ENCODE measurements at regions not wholly inside any gene's neighbourhood (a gene's known extent, or its start where the extent isn't known, plus 50 kb on each side); places are given as distances from the start of the nearest gene placed in this dataset.

DNA sequence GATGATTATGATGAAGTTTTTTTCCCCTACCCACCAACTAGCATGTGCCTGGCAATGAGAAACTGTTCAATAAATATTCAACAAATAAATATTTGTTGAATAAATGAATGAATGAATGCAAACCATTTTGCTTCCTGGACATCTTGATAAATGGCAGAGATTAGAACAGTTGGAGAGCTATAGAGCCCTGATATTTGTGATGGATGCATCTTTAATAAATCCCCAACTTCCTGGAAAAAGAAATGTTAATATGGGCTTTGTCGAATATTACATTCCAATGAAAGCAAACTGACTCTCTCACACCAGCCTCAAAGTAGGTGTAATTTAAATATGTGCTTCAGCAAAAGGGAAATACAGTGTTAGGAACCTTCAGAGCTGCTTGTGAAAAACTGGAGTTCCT is 419.7 kb downstream of the MID1IP1 start:
- H3K4me3 ChIP-seq, result no peak overlapping the region
- H3K27me3 ChIP-seq (replicated peaks), result no peaks in the 10 kb centered on the region
- no peak overlapping the region for H3K27ac ChIP-seq

DNA sequence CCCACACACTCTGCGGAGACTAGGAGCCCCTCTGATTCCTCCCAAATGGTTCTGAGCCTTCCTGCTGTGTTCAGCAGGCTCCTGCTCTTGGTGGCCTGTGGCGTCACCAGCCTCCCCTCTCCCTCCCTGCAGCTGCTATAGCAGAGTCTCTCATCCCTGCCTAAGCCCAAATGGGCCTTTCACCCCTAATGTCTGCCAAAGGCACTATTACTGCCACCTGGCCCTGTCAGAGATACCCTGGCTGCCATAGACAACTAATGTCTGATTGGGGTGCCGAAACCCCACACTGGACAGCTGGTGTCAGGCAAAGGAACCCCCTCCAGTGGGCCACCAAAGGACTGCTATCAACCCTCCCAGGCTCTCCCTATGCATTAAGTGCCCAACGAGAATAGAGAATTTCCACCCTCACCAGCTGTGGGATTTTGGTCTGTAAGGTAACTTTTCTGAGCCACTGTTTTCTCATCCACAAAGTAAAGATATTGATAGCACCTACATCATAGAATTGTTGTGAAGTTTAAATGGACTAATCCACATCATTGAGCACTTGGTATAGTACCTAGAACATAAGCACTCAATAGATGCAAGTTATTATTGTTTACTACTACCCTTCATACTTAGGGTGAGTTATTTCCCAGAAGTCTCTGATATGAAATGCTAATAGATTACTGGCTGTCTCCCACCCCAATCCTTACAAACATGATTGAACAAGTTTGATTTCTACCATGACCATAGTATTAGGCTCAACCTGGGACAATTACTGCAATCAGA is 421.3 kb downstream of the MID1IP1 start:
- DNase-seq (ENCODE audit: low read depth in 1 of 2, low spot score in 2 of 2), result no peak
- H3K4me3 ChIP-seq, result no peak overlapping the region
- no peak overlapping the region for H3K27ac ChIP-seq

More for the DNA sequence above, 419.7 kb downstream of the MID1IP1 start:
- H3K36me3 ChIP-seq, result no peaks in the 10 kb centered on the region
- no peaks in the 10 kb centered on the region for H3K4me1 ChIP-seq (replicated peaks)
- no peak for DNase-seq (ENCODE audit: low read depth in 1 of 2, low spot score in 2 of 2)
- H3K9me3 ChIP-seq (replicated peaks), result no peaks in the 10 kb centered on the region

DNA sequence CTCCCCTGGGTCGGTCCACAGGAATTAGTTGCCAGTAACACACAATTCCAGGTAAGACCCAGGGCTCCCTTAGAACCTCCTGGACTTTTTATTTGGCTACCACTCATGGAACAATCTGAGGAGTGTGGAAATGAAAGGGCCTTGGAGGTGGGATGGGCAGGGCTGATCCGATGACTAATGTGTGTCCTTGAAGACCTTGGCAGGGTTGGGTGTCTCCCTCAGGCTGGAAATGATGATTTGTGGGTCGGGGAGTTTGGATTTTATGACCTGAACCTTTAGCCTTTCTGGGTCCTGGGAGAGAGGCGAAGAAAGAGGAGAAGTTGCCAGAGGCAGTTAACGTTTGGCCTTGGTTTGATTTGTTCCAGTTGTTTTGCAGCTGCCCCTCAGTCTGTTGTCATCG is 425.0 kb downstream of the MID1IP1 start:
- Histone ChIP-seq H3K4me3 (no peak overlapping the region), H3K27me3 (replicated peaks) (no peaks in the 10 kb centered on the region), H3K9me3 (replicated peaks) (no peaks in the 10 kb centered on the region), H3K36me3 (no peaks in the 10 kb centered on the region), H3K4me1 (replicated peaks) (no peaks in the 10 kb centered on the region), H3K27ac (no peak overlapping the region)
- DNase-seq (ENCODE audit: low read depth in 1 of 2, low spot score in 2 of 2), result no peak

More for the DNA sequence above, 421.3 kb downstream of the MID1IP1 start:
- Histone ChIP-seq H3K27me3 (replicated peaks) (no peaks in the 10 kb centered on the region), H3K4me1 (replicated peaks) (no peaks in the 10 kb centered on the region), H3K9me3 (replicated peaks) (no peaks in the 10 kb centered on the region), H3K36me3 (no peaks in the 10 kb centered on the region)

GRCh38 chrX:39227371-39227770 is 426.1 kb downstream of the MID1IP1 start:
- no peak for DNase-seq (ENCODE audit: low read depth in 1 of 2, low spot score in 2 of 2)
- no peaks in the 10 kb centered on the region for H3K36me3 ChIP-seq
- no peaks in the 10 kb centered on the region for H3K27me3 ChIP-seq (replicated peaks)
- H3K27ac ChIP-seq, result no peak overlapping the region
- no peaks in the 10 kb centered on the region for H3K9me3 ChIP-seq (replicated peaks)
- H3K4me3 ChIP-seq, result no peak overlapping the region
- H3K4me1 ChIP-seq (replicated peaks), result no peaks in the 10 kb centered on the region

DNA sequence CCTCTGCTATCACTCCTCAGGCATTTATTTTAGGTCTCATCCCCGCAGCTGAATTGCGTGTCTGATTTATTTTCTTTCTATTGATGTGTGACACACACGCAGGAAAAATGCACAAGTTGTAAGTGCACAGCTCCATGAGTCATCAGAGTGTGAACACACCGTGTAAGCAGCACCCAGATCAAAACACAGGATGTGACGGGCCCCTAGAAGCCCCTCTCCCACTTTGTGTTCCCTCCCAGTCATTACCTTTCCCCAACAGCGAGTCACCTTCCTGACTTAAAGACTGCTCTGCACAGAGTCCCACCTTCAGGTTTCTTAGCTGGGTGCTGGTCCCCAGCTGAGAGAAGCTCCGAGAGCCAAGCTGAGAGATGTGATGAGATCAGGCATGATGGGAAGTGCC is 436.7 kb downstream of the MID1IP1 start:
- no peak overlapping the region for H3K4me3 ChIP-seq
- no peaks in the 10 kb centered on the region for H3K4me1 ChIP-seq (replicated peaks)
- H3K27me3 ChIP-seq (replicated peaks), result no peaks in the 10 kb centered on the region
- H3K36me3 ChIP-seq, result no peaks in the 10 kb centered on the region
- no peaks in the 10 kb centered on the region for H3K9me3 ChIP-seq (replicated peaks)
- H3K27ac ChIP-seq, result no peak overlapping the region
- no peak for DNase-seq (ENCODE audit: low read depth in 1 of 2, low spot score in 2 of 2)

GRCh38 chrX:39242187-39242586 is 440.9 kb downstream of the MID1IP1 start:
- Histone ChIP-seq H3K4me1 (replicated peaks) (no peaks in the 10 kb centered on the region), H3K36me3 (no peaks in the 10 kb centered on the region), H3K27me3 (replicated peaks) (no peaks in the 10 kb centered on the region), H3K27ac (no peak overlapping the region), H3K9me3 (replicated peaks) (no peaks in the 10 kb centered on the region), H3K4me3 (no peak overlapping the region)
- DNase-seq (ENCODE audit: low read depth in 1 of 2, low spot score in 2 of 2), result no peak

DNA sequence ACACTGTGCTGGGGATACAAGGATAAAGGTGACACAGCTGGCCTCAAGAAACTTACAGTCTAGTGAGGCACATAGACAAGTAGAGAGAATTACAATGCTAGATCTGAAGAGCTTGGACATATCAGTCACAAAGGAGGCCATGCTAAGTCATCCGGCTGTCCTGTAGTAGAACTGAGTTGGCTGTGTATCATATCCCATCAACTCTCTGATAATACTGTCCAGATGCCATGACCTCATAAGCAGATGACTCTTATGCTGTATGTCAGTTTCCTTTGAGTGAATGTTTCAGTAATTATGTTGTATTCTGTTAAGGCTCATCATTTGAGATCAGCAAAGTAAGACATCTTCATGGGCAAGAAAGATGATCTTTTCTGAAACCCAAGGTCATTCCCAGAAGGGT is 442.9 kb downstream of the MID1IP1 start:
- Histone ChIP-seq H3K4me1 (replicated peaks) (no peaks in the 10 kb centered on the region), H3K27me3 (replicated peaks) (no peaks in the 10 kb centered on the region)
- DNase-seq (ENCODE audit: low read depth in 1 of 2, low spot score in 2 of 2), result no peak

GRCh38 chrX:39245024-39245423 is 443.8 kb downstream of the MID1IP1 start:
- no peak for DNase-seq (ENCODE audit: low read depth in 1 of 2, low spot score in 2 of 2)
- Histone ChIP-seq H3K27me3 (replicated peaks) (no peaks in the 10 kb centered on the region), H3K36me3 (no peaks in the 10 kb centered on the region), H3K9me3 (replicated peaks) (no peaks in the 10 kb centered on the region), H3K4me1 (replicated peaks) (no peaks in the 10 kb centered on the region), H3K4me3 (no peak overlapping the region), H3K27ac (no peak overlapping the region)

More for the DNA sequence above, 442.9 kb downstream of the MID1IP1 start:
- no peaks in the 10 kb centered on the region for H3K9me3 ChIP-seq (replicated peaks)
- H3K4me3 ChIP-seq, result no peak overlapping the region
- no peaks in the 10 kb centered on the region for H3K36me3 ChIP-seq
- H3K27ac ChIP-seq, result no peak overlapping the region

DNA sequence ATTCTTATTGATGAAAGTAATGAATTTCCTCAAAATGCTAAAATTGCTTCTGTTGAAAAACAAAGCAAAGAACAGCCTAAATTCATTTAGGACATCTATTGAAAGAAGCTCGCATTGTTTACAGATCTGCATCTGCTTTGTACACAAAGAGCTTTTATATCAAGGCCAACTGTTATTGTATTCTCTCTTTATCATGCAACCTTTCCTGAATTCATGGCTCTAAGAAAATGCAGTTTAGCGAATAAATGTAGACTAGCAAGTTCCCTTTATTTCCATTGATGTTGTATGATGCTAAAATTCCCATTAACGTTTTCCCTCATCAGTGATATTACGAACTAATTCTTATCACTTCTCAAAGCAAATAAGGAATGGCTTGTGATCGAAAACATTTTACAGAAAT is 446.3 kb downstream of the MID1IP1 start:
- Histone ChIP-seq H3K9me3 (replicated peaks) (no peaks in the 10 kb centered on the region), H3K27ac (no peak overlapping the region), H3K27me3 (replicated peaks) (no peaks in the 10 kb centered on the region), H3K4me1 (replicated peaks) (no peaks in the 10 kb centered on the region), H3K4me3 (no peak overlapping the region), H3K36me3 (no peaks in the 10 kb centered on the region)
- no peak for DNase-seq (ENCODE audit: low read depth in 1 of 2, low spot score in 2 of 2)

GRCh38 chrX:39248330-39248729 is 447.1 kb downstream of the MID1IP1 start:
- Histone ChIP-seq H3K36me3 (no peaks in the 10 kb centered on the region), H3K9me3 (replicated peaks) (no peaks in the 10 kb centered on the region), H3K4me1 (replicated peaks) (no peaks in the 10 kb centered on the region), H3K4me3 (no peak overlapping the region), H3K27me3 (replicated peaks) (no peaks in the 10 kb centered on the region), H3K27ac (no peak overlapping the region)
- no peak for DNase-seq (ENCODE audit: low read depth in 1 of 2, low spot score in 2 of 2)

GRCh38 chrX:39249999-39250398 is 448.7 kb downstream of the MID1IP1 start:
- no peak overlapping the region for H3K27ac ChIP-seq
- no peaks in the 10 kb centered on the region for H3K4me1 ChIP-seq (replicated peaks)
- DNase-seq (ENCODE audit: low read depth in 1 of 2, low spot score in 2 of 2), result no peak
- H3K4me3 ChIP-seq, result no peak overlapping the region
- no peaks in the 10 kb centered on the region for H3K36me3 ChIP-seq
- H3K27me3 ChIP-seq (replicated peaks), result no peaks in the 10 kb centered on the region
- H3K9me3 ChIP-seq (replicated peaks), result no peaks in the 10 kb centered on the region

DNA sequence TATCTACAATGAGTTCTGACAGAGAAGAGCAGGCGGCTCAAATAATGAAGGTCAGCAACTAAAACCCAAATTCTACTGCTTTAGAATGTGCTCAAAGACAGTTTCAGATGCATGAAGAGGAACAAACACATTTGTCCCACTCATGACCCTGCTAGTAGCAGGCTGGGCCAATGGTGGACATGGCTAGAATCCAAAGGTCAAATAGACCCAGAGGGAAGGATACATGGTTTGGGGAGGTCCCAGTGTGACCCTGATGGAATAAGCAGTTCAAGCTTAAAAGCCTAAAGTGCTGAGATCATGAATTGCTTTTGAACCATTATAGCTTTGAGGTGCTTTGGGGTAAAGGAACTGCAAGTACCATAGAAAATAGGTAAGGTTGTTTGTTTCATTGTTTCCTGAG is 450.7 kb downstream of the MID1IP1 start:
- H3K4me1 ChIP-seq (replicated peaks), result no peaks in the 10 kb centered on the region
- H3K27ac ChIP-seq, result no peak overlapping the region
- DNase-seq (ENCODE audit: low read depth in 1 of 2, low spot score in 2 of 2), result no peak
- H3K9me3 ChIP-seq (replicated peaks), result no peaks in the 10 kb centered on the region
- H3K4me3 ChIP-seq, result no peak overlapping the region
- no peaks in the 10 kb centered on the region for H3K36me3 ChIP-seq
- H3K27me3 ChIP-seq (replicated peaks), result no peaks in the 10 kb centered on the region

- no peaks in the 10 kb centered on the region for H3K9me3 ChIP-seq (replicated peaks)
- H3K27me3 ChIP-seq (replicated peaks), result no peaks in the 10 kb centered on the region
- no peak overlapping the region for H3K27ac ChIP-seq
- H3K4me3 ChIP-seq, result no peak overlapping the region
- peak; percentile 3 to 37 for DNase-seq (ENCODE audit: low read depth in 1 of 2, low spot score in 2 of 2)
- H3K4me1 ChIP-seq (replicated peaks), result no peaks in the 10 kb centered on the region
- H3K36me3 ChIP-seq, result no peaks in the 10 kb centered on the region
Measured at GRCh38 chrX:39253551-39253950, 452.3 kb downstream of the MID1IP1 start.

- Histone ChIP-seq H3K4me3 (no peak overlapping the region), H3K4me1 (replicated peaks) (peaks cover 7% of the 10 kb centered on the region; the same call in 1 of the 2 replicates), H3K27ac (no peak overlapping the region), H3K9me3 (replicated peaks) (no peaks in the 10 kb centered on the region), H3K27me3 (replicated peaks) (no peaks in the 10 kb centered on the region), H3K36me3 (no peaks in the 10 kb centered on the region)
- DNase-seq (ENCODE audit: low read depth in 1 of 2, low spot score in 2 of 2), result no peak
Measured at GRCh38 chrX:39258331-39258730, 457.1 kb downstream of the MID1IP1 start.

GRCh38 chrX:39260965-39261364 is 459.7 kb downstream of the MID1IP1 start:
- Histone ChIP-seq H3K27me3 (replicated peaks) (no peaks in the 10 kb centered on the region), H3K4me3 (no peak overlapping the region), H3K4me1 (replicated peaks) (peaks cover 7% of the 10 kb centered on the region; the same call in 1 of the 2 replicates), H3K9me3 (replicated peaks) (no peaks in the 10 kb centered on the region), H3K27ac (no peak overlapping the region), H3K36me3 (no peaks in the 10 kb centered on the region)
- DNase-seq (ENCODE audit: low read depth in 1 of 2, low spot score in 2 of 2), result no peak

Measured in SJSA1 (cell line).